HL-60 (cell line): ENCODE measurements at regions not wholly inside any gene's neighbourhood (a gene's known extent, or its start where the extent isn't known, plus 50 kb on each side); places are given as distances from the start of the nearest gene placed in this dataset.

ENCODE experiments used
- DNase-seq, 2 experiments: peaks; one replicate each; pipeline ENCODE4 v3.0.0-alpha.2; 2010 to 2020; ENCODE audit warnings: low read depth in 1 of 2, low spot score in 1 of 2
- H3K27ac ChIP-seq: fragments of 250-450 bp; sonication (Bioruptor Pico); replicated peaks from 2 replicates; pipeline ENCODE4 v1.5.1; 2020; ENCODE audit warnings: mild to moderate bottlenecking, moderate library complexity
- H3K27me3 ChIP-seq: fragments of 250-450 bp; sonication (Bioruptor Pico); 2 replicates; pipeline ENCODE4 v1.5.1; 2021; ENCODE audit warnings: mild to moderate bottlenecking, moderate library complexity; ENCODE audit not compliant: insufficient read depth, poor library complexity, severe bottlenecking
- H3K4me3 ChIP-seq: replicated peaks from 2 replicates; pipeline ENCODE4 v1.5.1; 2011; ENCODE audit warnings: mild to moderate bottlenecking, control low read depth, low read length; ENCODE audit not compliant: insufficient read depth
- CTCF ChIP-seq: IDR thresholded peaks from one replicate; pipeline ENCODE4 v1.5.1; 2011; ENCODE audit warnings: low read length, control low read depth, inconsistent platforms; ENCODE audit not compliant: insufficient read depth
- GABPA ChIP-seq: IDR thresholded peaks from 2 replicates; pipeline ENCODE4 v1.6.1; 2012; ENCODE audit warnings: low read depth
- POLR2AphosphoS5 ChIP-seq: IDR thresholded peaks from 2 replicates; pipeline ENCODE4 v1.6.1; 2012; ENCODE audit warnings: low read depth
- REST ChIP-seq: IDR thresholded peaks from 2 replicates; pipeline ENCODE4 v1.6.1; 2012; ENCODE audit warnings: low read depth; ENCODE audit not compliant: insufficient replicate concordance
- SPI1 ChIP-seq: IDR thresholded peaks from 2 replicates; pipeline ENCODE4 v1.6.1; 2012; ENCODE audit warnings: low read depth, mild to moderate bottlenecking, borderline replicate concordance

GRCh38 chr13:112179995-112180394 is 113.0 kb downstream of the SOX1 start:
- DNase-seq: no peak
- no peak overlapping the region for H3K4me3 ChIP-seq
- H3K27ac ChIP-seq: no peak overlapping the region
- no peak for TF ChIP-seq SPI1
- no peak for TF ChIP-seq GABPA
- no peak for TF ChIP-seq CTCF
- no peak for TF ChIP-seq REST
- no peak for TF ChIP-seq POLR2AphosphoS5
- no peaks in the 10 kb centered on the region for H3K27me3 ChIP-seq

- Histone ChIP-seq H3K27me3 (no peaks in the 10 kb centered on the region), H3K4me3 (no peak overlapping the region), H3K27ac (no peak overlapping the region)
- no peak for DNase-seq
- TF ChIP-seq POLR2AphosphoS5: no peak
- TF ChIP-seq GABPA: no peak
- TF ChIP-seq REST: no peak
- TF ChIP-seq CTCF: no peak
- no peak for TF ChIP-seq SPI1
These were observed 114.6 kb downstream of the SOX1 start for GRCh38 chr13:112181336-112182067.

GRCh38 chr13:112182251-112182650 is 115.3 kb downstream of the SOX1 start:
- Histone ChIP-seq H3K27me3 (no peaks in the 10 kb centered on the region), H3K4me3 (no peak overlapping the region), H3K27ac (no peak overlapping the region)
- TF ChIP-seq REST: no peak
- TF ChIP-seq CTCF: no peak
- TF ChIP-seq POLR2AphosphoS5: no peak
- no peak for TF ChIP-seq GABPA
- TF ChIP-seq SPI1: no peak
- DNase-seq: no peak
